Left renal cortex interstitium (tissue), 4 donors: ENCODE measurements at regions not wholly inside any gene's neighbourhood (a gene's known extent, or its start where the extent isn't known, plus 50 kb on each side); places are given as distances from the start of the nearest gene placed in this dataset.

Experiments
- DNase-seq, 4 donors: peaks; one replicate each; pipeline ENCODE4 v3.0.0-alpha.2; 2013; ENCODE audit warnings: low read depth in 4 of 4, low spot score in 2 of 4, missing footprints in 1 of 4

DNA sequence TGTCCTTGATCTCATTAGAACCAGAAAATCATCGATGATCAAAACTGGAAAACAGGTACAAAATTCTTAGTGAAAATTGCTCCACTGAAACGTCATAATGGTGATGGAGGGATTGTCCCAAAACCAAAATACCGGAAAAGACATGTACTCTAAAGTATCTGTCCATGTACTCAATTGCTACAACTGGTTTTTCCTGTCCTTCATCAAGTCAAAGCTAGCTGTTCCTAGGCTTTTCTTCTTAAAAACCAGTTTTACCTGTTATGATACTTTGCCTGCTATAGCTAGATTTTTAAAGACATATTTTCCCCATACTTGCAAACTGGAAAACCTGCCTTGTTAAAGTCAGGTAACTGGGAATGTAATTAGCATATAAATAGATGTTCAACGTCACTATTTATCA, 50.5 kb upstream of the LRRC1 start:
- DNase-seq: no peak

DNA sequence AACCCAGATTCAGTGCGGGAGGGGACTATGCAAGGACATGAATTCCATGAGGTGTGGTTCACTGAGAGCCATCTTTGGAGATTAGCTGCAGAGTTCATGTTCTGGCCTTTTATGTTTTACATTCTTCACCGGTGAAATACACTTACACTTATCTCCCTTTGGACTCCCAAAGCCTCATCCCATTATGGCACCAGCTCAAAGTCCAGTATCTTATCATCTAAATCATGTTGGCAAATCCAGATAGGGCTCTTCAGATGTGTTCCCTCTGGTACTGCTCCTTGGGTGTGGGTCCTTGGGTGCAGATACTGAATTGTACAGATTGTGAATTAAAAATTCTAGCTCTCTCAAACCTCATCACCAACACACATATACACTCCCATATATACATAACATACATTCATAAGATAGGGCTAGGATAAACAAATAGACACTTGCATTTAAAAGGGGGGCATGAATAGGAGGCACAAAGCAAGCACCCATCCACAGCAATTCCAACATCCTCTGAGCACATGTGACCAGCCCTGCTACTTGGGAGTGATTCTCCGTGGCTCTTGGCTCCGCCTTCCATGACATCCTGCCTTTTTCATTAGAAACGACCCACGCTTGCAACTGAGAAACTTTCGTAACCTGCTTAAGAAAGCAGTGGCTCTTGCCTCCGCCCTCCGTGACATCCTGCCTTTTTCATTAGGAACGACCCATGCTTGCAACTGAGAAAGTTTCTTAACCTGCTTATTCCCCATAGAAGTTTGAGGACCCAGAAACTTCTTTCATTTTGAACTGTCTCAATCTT, 53.6 kb upstream of the LRRC1 start:
- DNase-seq: no peak

DNA sequence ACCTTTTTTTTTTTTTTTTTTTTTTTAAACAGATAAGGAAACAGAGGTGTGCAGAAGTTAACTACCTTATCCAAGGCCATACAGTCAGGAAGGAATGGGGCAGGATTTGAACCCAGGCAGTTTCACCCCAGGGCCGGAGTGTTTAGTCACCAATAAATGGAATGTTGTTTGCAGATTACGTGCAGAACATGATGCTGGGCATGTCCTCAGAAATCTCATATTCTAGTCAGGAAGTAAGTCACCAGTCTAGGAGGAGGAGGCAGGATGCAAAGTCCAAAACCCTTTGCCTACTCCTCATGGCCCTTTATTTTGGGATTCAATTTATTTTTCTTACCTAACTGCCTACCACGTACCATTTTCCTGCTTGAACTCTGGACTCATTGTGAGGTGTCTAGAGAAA, 57.1 kb upstream of the LRRC1 start:
- DNase-seq: no peak

DNA sequence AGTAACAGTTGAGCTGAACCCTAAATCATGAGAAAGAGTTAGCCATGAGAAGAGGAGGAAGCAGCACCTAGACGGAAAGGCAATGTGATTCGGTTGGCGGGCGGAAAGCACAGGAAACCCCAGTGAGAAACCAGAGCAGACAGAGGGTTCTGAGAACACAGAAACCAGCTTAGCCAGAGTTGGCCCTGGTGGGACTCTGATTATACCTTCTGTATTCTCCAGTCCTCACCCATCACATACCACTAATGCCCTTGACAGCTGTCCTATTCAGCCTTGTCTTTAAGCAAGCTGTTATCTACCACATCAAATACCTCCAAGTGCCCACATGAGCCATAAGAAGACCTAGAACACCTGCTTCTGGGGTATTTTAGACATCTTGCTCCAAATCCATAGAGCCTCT, 58.9 kb upstream of the LRRC1 start:
- no peak for DNase-seq

DNA sequence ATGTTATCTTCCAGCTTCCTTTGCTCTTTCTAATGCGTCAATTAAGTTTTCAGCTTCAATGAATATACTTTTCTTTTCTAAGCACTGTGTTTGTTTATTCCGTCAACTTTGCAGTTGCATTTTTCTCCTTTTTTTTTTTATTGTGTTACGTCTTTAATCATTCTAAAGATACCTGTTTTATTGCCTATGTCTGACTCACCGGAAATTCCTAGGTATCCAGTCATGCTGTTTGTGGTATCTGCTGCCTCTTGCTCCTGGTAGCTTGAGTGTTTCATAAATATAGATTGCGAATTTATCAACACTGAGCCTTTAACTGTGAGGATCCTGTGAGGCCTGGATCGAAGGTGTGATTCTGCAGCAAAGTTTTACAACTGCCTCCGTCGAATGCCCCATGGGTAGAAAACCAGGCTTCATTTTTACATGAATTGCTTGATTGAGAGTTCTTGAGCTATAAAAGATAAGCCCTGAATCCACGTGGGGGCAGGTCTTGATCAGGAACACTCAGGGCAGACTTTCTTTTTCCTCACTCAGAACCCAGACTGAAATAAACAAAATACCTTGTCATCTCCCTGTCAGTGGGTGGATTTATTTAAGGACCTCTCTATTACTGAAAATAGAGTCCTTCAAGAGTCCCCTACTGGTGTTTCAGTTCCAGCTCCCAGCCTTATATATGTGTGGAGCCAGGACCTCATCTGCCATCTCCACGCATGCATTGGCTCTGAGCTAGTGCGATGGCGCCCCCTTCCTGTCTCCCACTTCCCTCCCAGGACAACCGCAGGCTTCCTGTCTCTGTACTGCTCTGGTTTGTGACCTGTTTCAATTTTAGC, 60.1 kb upstream of the LRRC1 start:
- no peak for DNase-seq

DNA sequence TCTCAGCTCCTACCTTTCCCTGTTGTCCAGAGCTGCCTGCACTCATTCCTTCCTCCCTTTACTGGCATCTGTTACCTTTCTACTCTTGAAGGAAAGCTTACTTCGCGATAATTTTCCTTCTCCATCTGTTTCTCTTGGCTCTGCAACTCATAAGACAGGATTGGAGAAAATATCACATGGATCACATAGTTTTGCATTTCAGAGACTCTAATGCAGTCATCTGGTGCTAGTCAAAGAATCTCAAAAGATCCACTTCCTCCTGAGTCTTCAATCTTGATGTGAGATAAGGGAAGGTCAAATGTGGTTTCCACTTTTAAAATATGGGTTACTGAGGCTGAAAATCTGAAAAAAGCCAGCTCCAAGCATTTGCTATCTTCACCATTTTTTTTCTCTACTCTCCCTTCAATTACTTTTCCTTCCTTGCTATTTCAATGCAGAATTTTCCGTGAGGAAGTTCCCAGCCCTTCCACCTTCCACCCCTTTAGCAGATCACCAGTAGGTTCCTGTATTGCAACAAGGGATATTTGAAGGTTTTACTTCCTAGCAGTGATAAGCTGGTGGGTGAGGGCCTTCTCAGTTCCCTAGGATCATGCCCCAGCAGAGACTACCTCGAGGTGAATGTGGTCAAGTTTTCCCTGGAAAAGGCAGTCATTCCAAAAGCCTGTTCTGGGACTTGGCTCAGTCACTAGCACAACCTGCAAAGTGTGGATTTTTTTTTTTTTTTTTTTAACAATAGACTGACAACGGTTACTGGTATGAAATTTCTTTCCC, 62.8 kb upstream of the LRRC1 start:
- no peak for DNase-seq

DNA sequence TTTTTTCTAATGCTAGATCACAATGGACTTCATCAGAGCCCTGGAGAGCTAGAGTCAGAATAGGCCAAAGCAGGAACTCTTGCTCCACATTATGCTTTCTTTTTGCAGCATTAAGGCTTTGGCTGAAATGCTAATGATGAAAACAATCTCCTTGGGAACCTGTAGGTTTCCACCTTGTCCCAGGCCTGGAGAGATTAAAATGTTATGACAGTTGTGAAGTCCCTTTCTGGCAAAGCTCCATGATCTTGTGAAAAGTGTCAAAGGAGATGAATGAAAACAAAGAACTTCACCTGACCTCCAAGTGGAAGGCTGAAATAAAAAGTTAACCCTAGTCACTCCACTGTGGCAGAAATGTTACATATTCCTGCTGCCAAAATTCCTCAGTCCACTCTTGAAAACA, 64.0 kb upstream of the LRRC1 start:
- DNase-seq: no peak

DNA sequence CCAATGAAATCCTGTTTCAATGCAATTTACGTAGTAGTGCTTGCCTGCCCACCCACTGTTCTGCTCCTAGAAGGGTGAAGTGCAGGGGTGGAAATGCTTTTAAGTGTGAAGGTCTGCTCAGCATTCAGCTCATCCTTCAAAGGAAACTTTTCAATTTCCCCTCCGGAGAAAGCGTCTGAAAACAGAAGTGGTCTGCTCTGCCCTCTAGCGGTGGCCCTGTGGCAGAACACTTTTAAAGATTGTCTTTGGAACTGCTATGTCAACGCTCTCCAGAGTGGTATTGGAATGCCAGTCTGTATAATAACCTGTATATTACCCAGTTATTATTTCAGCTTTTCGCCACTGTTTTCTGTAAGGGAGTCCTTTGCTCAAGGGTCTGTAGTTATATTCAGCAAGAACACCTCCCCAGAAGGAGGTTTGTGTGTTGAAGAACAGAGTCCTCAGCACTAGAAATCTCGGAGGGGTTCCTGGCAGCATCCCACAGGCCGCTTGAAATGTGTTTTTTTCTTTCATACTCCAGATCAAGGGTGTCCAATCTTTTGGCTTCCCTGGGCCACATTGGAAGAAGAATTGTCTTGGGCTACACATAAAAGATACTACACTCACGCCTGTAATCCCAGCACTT, 63.1 kb upstream of the KLHL31 start:
- peak in 1 of 4 donors; percentile 26 for DNase-seq

DNA sequence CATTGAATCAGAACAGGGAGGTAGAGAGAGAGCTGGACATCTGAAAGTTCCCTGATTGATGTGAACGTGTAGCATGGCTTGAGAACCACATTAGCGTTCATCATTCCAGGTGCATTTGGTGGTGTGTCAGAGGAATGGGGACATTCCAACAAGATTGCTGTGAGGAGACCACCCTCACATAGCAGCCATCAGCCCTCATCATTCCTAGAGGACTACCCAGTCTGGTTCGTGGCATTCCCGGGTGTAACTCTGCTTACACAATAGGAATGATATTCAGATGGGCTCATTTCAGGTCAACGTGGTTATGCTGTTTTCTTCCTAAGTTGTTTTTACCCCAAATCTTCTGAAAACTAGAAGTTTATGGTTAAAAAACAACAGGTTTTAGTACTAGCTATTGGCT, 62.2 kb upstream of the KLHL31 start:
- no peak for DNase-seq

DNA sequence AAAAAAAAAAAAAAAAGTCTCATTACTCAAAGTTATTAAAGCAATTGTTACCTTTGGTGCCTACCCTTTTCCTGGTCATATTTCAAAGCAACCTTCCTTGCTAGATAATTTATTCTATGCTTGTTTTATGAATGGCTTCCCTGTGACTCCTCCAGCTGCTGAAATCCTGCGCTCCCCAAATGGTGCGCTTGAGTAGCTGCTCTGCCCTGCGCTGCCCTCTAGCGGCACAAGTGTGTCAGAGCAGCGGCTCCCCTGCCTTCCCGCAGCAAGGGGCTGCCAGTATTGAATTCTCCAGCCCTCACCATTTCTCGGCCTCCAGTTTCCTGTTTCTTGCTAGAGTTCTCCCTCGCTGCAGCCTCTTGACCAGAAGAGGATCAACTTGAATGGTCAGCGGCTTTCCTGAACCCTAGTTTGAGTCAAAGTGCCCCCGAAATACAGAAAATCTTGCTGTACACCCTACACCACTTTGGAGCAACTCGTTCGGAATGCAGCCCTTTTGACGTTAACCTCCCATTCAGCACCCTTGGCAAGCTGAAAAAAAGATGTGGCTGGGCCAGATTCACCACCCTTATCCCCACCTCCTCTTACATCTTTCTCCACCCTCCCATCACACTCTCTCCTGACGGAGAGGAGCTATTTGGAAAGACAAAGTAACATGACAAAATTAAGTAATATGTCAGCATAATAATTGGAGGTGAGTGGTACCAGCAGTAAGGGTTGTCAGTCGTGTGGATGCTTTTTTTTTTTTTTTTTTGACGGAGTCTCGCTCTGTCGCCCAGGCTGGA, 60.4 kb upstream of the KLHL31 start:
- DNase-seq: peak in 3 of 4 donors; percentile 32 to 71 (median 32)

DNA sequence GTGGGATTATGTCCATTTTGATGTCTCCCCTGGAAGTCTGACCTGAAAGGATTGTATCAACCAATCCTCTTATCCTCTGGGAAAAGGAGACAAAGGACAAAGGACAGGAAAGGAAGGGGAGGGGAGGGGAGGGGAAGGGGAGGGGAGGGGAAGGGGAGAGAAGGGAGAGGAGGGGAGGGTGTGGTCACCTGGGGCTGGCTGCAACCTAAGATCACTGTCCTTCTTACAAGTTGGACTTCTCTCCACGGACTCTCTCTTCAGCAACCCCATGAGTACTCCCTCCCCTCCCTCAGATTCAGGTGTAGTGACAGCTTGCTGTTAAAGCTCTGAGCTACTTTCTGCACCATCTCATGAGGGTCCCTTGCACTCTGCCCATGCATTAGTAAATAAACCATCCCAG, 58.9 kb upstream of the KLHL31 start:
- DNase-seq: no peak

DNA sequence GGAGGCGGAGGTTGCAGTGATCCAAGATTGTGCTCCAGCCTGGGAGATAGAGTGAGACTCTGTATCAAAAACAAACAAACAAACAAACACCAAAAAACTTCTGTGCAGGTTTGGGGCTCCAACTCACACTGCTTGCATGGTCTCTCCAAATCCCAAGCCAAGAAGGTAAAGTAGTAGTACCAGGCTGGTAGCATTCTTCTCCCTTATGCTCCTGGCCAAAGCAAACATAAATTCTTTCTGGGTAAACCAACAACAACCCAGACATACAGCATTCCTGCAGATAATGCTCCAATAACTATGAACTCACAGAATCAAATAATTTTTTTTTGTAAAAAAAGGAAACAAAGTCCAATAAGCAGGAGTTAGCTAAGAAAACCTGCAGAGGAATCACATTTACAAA, 57.8 kb upstream of the KLHL31 start:
- DNase-seq: no peak

DNA sequence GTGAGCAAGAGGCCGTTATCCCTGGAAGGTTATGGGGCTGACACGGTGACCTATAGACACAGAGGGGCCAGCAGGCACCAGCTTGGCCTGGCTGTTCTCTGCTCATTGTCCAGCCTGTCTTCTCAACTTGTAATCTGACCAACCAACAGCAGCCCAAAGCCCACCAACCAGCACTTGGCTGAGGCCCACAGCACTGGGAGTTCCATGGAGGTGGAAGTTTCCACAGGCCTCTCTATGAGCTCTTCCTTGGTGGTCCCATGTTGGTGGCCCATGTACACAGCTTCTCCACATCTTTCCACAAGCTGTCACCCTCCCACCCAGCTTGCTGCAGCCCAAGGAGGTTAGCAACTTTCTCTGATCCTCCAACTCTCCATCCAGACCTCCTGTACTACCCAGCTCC, 56.2 kb upstream of the KLHL31 start:
- DNase-seq: no peak

DNA sequence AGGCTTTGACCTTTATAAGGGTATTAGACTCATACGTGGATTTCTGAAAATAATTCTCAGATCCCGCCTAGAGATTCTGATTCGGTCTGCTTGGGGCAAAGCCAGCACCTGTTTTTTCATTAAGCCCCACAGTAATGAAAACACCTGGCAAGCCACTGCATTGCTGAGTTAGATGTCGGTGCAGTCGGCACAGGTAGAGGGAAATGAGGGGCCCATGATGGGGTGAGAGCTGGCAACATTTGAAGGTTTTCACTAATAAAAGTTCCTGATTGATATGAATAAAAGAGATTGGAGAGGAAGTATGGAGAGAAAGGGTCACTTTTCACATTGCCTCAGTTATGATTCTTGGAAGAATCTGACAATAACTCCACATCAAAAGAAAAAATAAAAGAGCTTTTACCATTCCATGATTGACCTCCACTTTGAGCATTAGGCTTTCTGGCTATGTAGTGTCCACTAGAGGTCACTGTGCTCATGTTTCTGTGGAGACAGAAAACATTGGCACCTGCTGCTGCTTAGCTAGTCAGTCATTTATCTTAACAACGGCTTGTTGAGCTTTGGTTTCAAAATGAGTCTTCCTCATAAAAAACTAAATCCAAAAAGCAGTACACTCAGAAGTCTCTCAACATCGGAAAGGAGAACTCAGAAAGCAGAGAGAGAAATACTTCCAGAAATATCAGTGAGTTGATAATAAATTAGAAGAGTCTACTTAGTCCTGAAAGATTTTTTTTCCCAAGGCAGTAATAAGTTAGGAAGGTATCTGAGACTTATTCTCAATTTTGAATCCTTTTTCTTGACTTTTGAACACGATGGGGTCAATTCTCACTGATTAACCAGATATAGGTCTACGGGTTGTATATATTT, 53.3 kb upstream of the KLHL31 start:
- peak in 3 of 4 donors; percentile 34 to 65 (median 39) for DNase-seq

DNA sequence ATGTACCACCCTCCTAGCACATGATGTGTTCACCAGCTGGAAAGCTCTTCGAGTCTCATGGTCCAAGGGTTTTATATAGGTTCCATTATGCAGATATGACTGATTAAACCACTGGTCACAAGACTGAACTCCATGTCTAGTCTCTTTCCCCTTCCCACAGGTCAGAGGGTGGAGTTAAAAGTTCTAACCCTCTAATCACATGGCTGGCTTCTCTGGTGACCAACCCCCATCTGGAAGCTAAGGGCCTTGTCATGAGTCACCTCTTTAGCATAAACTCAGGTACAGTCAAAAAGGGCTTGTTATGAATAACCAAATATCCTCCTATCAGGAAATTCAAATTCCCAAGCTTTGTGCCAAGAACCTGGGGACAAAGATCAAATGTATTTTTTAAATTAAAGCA, 52.0 kb upstream of the KLHL31 start:
- DNase-seq: no peak

DNA sequence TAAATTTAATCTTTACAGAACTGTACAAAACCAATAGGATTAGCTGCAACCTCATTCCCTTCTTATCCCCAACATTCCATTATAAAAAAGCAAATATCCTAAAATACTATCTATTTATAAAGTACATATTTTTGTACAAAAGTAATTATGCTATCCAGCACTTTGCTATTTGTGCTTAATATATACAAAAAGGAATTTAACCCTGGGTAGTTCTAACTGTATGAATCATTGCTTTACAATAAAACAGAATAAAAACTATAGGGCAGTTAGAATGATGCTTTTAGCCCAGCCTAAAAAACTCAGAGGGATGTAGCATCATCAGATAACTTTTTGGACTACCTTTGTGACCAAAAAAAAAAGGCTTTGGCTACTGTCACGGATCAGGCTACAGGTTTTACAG, 49.9 kb upstream of the KLHL31 start:
- DNase-seq: no peak
